ENCODE measurements at regions not wholly inside any gene's neighbourhood (a gene's known extent, or its start where the extent isn't known, plus 50 kb on each side); places are given as distances from the start of the nearest gene placed in this dataset.
A peak's percentile ranks its signal among the peaks of the same experiment; 100 is the strongest.

DNA sequence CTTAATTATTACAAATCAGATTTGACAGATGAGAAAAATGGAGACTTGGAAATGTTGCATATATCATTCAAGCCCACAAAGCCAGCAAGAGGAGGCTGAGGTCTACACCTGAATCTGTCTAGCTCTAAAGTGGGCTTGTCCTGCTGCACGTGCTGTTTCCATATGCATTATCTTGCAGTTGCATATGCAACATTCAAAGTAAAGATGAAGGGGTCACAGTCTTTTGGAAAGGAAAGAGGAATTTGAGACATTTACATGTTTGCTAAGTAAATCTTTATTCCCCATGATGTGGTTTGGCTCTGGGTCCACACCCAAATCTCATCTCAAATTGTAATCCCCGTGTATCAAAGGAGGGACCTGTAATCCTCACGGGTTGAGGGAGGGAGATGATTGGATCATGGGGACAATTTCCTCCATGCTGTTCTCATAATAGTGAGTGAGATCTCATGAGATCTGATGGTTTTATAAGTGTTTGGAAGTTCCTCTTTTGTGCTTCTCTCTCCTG lies 98.3 kb downstream of the BACH1 start:
- Histone ChIP-seq H3K36me3 (ENCODE audit: control insufficient read depth, insufficient read depth, low read length) (no peaks in the 10 kb centered on the region), H3K27ac (ENCODE audit: low read depth, low read length) (no peak overlapping the region), H3K4me3 (ENCODE audit: low read depth, low read length) (no peak overlapping the region), H3K9me3 (ENCODE audit: control insufficient read depth, insufficient read depth, low read length) (peaks cover 3% of the 10 kb centered on the region), H3K27me3 (ENCODE audit: control insufficient read depth, insufficient read depth, low read length) (no peaks in the 10 kb centered on the region), H3K4me1 (ENCODE audit: control insufficient read depth, insufficient read depth, low read length) (no peaks in the 10 kb centered on the region)
- WGBS (ENCODE audit: insufficient coverage) = 100% methylated on average over 1 of the region's 3 CpGs
- no peak for DNase-seq (ENCODE audit: low read depth in 4 of 6, low spot score in 6 of 6)

DNA sequence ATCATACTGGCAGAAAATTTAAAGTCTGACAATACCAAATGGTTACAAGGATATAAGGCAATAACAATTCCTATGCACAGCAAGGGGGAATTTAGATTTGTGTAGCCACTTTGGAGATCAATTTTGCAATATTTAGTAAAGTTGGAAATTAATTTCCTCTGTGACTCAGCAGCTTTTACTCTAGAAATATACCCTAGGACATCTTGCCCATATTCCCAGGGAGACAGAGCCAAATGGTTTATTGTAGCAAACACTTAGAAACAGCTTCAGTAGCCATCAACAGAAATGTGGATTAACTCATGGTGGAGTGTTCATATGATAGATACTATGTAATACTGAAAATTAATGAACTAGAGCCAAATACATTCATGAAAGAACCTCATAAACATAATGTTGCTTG lies 104.6 kb downstream of the BACH1 start:
- H3K27me3 ChIP-seq (ENCODE audit: control insufficient read depth, insufficient read depth, low read length) = no peaks in the 10 kb centered on the region
- H3K9me3 ChIP-seq (ENCODE audit: control insufficient read depth, insufficient read depth, low read length) = peaks cover 3% of the 10 kb centered on the region
- no peaks in the 10 kb centered on the region for H3K4me1 ChIP-seq (ENCODE audit: control insufficient read depth, insufficient read depth, low read length)
- H3K4me3 ChIP-seq (ENCODE audit: low read depth, low read length) = no peak overlapping the region
- no peaks in the 10 kb centered on the region for H3K36me3 ChIP-seq (ENCODE audit: control insufficient read depth, insufficient read depth, low read length)
- no peak for DNase-seq (ENCODE audit: low read depth in 4 of 6, low spot score in 6 of 6)
- H3K27ac ChIP-seq (ENCODE audit: low read depth, low read length) = no peak overlapping the region

DNA sequence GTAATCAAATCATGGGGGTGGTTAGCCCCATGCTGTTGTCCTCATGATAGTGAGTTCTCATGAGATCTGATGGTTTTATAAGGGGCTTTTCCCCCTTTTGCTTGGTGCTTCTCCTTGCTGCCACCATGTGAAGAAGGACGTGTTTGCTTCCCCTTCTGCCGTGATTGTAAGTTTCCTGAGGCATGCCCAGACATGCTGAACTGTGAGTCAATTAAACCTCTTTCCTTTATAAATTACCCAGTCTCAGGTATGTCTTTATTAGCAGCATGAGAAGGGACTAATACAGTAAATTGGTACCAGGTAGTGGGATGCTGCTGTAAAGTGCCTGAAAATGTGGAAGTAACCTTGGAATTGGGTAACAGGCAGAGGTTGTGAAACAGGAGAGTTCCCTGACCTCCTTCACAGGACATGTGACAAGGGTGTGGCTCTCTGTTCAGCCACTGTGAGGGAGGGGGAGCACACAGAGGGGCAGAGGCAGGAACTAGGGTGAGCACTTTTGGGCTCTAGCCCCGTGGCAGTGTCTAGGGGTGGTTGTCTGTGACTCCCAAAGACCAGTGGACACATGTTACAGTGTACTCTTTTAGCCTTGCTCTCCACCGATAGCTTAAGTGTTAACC lies 105.3 kb downstream of the BACH1 start:
- Histone ChIP-seq H3K36me3 (ENCODE audit: control insufficient read depth, insufficient read depth, low read length) (no peaks in the 10 kb centered on the region), H3K27me3 (ENCODE audit: control insufficient read depth, insufficient read depth, low read length) (no peaks in the 10 kb centered on the region), H3K4me3 (ENCODE audit: low read depth, low read length) (no peak overlapping the region), H3K4me1 (ENCODE audit: control insufficient read depth, insufficient read depth, low read length) (no peaks in the 10 kb centered on the region), H3K9me3 (ENCODE audit: control insufficient read depth, insufficient read depth, low read length) (peaks cover 3% of the 10 kb centered on the region), H3K27ac (ENCODE audit: low read depth, low read length) (no peak overlapping the region)
- DNase-seq (ENCODE audit: low read depth in 4 of 6, low spot score in 6 of 6) = no peak
- WGBS (ENCODE audit: insufficient coverage) = 94% methylated on average over 2 of the region's 4 CpGs

DNA sequence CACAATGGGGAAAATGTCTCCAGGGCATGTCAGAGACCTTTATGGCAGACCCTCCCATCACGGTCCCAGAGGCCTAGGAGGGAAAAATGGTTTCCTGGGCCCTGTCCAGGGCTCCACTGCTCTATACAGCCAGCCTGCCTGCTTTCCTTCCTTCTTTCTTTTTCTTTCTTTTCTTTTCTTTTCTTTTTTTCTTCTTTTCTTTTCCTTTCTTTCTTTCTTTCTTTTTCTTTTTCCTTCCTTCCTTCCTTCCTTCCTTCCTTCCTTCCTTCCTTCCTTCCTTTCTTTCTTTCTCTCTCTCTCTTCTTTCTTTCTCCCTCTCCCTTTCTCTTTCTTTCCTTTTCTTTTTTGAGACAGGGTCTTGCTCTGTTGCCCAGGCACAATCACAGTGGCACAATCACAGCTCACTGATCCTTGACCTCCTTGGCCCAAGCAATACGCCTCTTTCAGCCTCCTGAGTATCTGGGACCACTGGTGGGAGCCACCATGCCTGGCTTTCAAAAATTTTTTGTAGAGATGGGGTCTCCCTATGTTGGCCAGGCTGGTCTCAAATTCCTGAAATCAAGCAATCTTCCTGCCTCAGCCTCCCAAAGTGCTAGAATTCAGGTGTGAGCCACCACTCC lies 106.9 kb downstream of the BACH1 start:
- no peak overlapping the region for H3K27ac ChIP-seq (ENCODE audit: low read depth, low read length)
- WGBS (ENCODE audit: insufficient coverage) = 86% methylated on average over 2 of the region's 2 CpGs

DNA sequence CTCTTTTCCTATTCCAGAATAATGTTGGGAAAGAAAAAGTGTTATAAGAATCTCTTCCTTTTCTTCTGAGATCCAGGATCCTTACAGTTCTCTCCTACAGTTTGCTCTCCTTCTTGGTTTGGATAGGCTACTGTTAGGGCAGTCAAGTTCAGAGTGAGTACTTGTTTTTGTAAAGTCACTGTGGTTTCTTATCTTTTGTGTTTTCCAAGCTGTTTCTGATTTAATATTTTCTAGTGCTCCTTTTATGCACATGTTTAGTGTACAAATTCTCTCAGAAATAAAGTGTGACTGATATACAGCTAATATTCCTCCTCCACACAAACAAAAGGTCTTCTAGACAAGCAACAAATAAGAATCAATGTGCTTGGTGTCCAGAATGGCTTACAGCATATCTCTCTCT lies 107.7 kb downstream of the BACH1 start:
- H3K4me1 ChIP-seq (ENCODE audit: control insufficient read depth, insufficient read depth, low read length) = no peaks in the 10 kb centered on the region
- no peak overlapping the region for H3K27ac ChIP-seq (ENCODE audit: low read depth, low read length)
- H3K27me3 ChIP-seq (ENCODE audit: control insufficient read depth, insufficient read depth, low read length) = no peaks in the 10 kb centered on the region
- no peak overlapping the region for H3K4me3 ChIP-seq (ENCODE audit: low read depth, low read length)
- H3K36me3 ChIP-seq (ENCODE audit: control insufficient read depth, insufficient read depth, low read length) = no peaks in the 10 kb centered on the region
- H3K9me3 ChIP-seq (ENCODE audit: control insufficient read depth, insufficient read depth, low read length) = no peaks in the 10 kb centered on the region
- no peak for DNase-seq (ENCODE audit: low read depth in 4 of 6, low spot score in 6 of 6)

More for the DNA sequence above, 106.9 kb downstream of the BACH1 start:
- Histone ChIP-seq H3K4me1 (ENCODE audit: control insufficient read depth, insufficient read depth, low read length) (no peaks in the 10 kb centered on the region), H3K27me3 (ENCODE audit: control insufficient read depth, insufficient read depth, low read length) (no peaks in the 10 kb centered on the region), H3K36me3 (ENCODE audit: control insufficient read depth, insufficient read depth, low read length) (no peaks in the 10 kb centered on the region), H3K4me3 (ENCODE audit: low read depth, low read length) (no peak overlapping the region), H3K9me3 (ENCODE audit: control insufficient read depth, insufficient read depth, low read length) (no peaks in the 10 kb centered on the region)
- no peak for DNase-seq (ENCODE audit: low read depth in 4 of 6, low spot score in 6 of 6)

DNA sequence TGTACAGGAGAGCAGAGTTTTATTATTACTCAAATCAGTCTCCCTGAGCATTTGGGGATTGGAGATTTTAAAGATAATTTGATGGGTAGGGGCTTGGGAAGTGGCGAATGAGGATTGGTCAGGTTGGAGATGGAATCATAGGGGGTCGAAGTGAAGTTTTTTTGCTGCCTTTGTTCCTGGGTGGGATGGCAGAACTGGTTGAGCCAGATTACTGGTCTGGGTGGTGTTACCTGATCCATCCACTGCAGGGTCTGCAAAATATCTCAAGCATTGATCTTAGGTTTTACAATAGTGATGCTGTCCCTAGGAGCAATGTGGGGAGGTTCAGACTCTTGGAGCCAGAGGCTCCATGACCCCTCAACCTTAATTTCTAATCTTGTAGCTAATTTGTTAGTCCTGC lies 108.8 kb downstream of the BACH1 start:
- no peaks in the 10 kb centered on the region for H3K4me1 ChIP-seq (ENCODE audit: control insufficient read depth, insufficient read depth, low read length)
- no peak overlapping the region for H3K4me3 ChIP-seq (ENCODE audit: low read depth, low read length)
- H3K27ac ChIP-seq (ENCODE audit: low read depth, low read length) = no peak overlapping the region
- WGBS (ENCODE audit: insufficient coverage) = 91% methylated on average over 2 of the region's 2 CpGs
- no peak for DNase-seq (ENCODE audit: low read depth in 4 of 6, low spot score in 6 of 6)
- H3K27me3 ChIP-seq (ENCODE audit: control insufficient read depth, insufficient read depth, low read length) = no peaks in the 10 kb centered on the region
- no peaks in the 10 kb centered on the region for H3K36me3 ChIP-seq (ENCODE audit: control insufficient read depth, insufficient read depth, low read length)
- H3K9me3 ChIP-seq (ENCODE audit: control insufficient read depth, insufficient read depth, low read length) = no peaks in the 10 kb centered on the region

DNA sequence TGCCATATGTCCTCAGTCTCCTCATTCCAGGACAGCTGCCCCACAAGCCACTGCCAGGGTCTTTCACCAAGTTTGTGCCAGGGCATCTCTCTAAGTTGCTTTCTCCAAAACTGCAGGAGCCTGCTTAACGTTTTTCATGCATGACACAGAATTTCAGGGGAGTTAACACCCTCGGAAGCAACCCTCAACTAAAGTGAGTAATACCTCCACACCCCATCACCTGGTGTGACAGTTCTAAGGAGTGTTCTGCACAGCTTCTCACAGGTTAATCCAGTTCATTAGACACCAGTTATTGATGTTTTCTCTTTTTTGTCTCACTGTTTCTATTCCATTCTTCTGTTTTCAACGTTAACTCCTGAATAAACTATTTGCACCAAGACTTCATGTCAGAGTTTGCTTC lies 115.0 kb downstream of the BACH1 start:
- H3K4me3 ChIP-seq (ENCODE audit: low read depth, low read length) = no peak overlapping the region
- H3K27me3 ChIP-seq (ENCODE audit: control insufficient read depth, insufficient read depth, low read length) = no peaks in the 10 kb centered on the region
- H3K9me3 ChIP-seq (ENCODE audit: control insufficient read depth, insufficient read depth, low read length) = no peaks in the 10 kb centered on the region
- H3K4me1 ChIP-seq (ENCODE audit: control insufficient read depth, insufficient read depth, low read length) = no peaks in the 10 kb centered on the region
- H3K27ac ChIP-seq (ENCODE audit: low read depth, low read length) = no peak overlapping the region
- WGBS (ENCODE audit: insufficient coverage) = 46% methylated on average over 2 of the region's 3 CpGs
- H3K36me3 ChIP-seq (ENCODE audit: control insufficient read depth, insufficient read depth, low read length) = no peaks in the 10 kb centered on the region
- DNase-seq (ENCODE audit: low read depth in 4 of 6, low spot score in 6 of 6) = no peak

DNA sequence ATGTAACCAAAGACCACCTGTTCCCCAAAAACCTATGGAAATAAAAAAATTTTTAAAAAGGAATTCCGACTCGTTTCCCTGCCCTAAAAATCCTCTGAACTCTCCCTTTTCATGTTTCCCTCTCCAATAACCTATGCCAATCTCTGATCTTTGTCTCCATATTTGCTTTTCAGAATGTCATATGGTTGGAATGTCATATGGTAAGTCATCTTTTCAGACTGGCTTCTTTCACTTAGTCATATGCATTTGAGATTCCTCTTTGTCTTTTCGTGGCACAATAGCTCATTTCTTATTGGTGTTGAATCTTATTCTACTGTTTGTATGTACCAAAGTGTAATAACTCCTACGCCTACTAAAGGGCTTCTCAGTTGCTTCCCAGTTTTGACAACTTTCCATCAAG lies 117.5 kb downstream of the BACH1 start:
- Histone ChIP-seq H3K27me3 (ENCODE audit: control insufficient read depth, insufficient read depth, low read length) (no peaks in the 10 kb centered on the region), H3K9me3 (ENCODE audit: control insufficient read depth, insufficient read depth, low read length) (no peaks in the 10 kb centered on the region), H3K4me1 (ENCODE audit: control insufficient read depth, insufficient read depth, low read length) (no peaks in the 10 kb centered on the region), H3K36me3 (ENCODE audit: control insufficient read depth, insufficient read depth, low read length) (no peaks in the 10 kb centered on the region), H3K27ac (ENCODE audit: low read depth, low read length) (no peak overlapping the region), H3K4me3 (ENCODE audit: low read depth, low read length) (no peak overlapping the region)
- DNase-seq (ENCODE audit: low read depth in 4 of 6, low spot score in 6 of 6) = no peak
- WGBS (ENCODE audit: insufficient coverage) = no CpG with 5 or more reads among the region's 4 CpGs

DNA sequence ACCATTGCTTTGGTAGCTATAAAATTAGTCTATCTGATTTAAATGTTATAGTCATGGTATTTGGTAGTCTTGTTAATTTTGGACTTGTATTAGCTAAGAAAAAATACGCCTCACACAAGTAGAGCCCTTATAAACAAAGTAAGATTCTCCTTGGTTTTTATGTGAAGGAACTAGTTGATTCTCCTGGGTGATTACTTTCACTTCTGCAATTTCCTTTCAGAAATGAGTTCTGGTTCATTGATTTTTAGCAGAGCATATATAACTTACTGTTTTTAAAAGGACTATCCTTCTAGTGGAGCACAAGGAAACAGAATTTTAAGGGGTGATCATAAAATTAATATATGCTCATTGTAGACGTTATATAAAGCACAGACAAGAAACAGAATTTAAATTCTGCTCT lies 120.1 kb downstream of the BACH1 start:
- DNase-seq (ENCODE audit: low read depth in 4 of 6, low spot score in 6 of 6) = peak in 1 of 6 donors; percentile 17
- H3K9me3 ChIP-seq (ENCODE audit: control insufficient read depth, insufficient read depth, low read length) = no peaks in the 10 kb centered on the region
- no CpG with 5 or more reads among the region's 2 CpGs for WGBS (ENCODE audit: insufficient coverage)
- H3K27me3 ChIP-seq (ENCODE audit: control insufficient read depth, insufficient read depth, low read length) = no peaks in the 10 kb centered on the region
- no peaks in the 10 kb centered on the region for H3K4me1 ChIP-seq (ENCODE audit: control insufficient read depth, insufficient read depth, low read length)
- no peak overlapping the region for H3K4me3 ChIP-seq (ENCODE audit: low read depth, low read length)
- H3K36me3 ChIP-seq (ENCODE audit: control insufficient read depth, insufficient read depth, low read length) = no peaks in the 10 kb centered on the region
- H3K27ac ChIP-seq (ENCODE audit: low read depth, low read length) = no peak overlapping the region

DNA sequence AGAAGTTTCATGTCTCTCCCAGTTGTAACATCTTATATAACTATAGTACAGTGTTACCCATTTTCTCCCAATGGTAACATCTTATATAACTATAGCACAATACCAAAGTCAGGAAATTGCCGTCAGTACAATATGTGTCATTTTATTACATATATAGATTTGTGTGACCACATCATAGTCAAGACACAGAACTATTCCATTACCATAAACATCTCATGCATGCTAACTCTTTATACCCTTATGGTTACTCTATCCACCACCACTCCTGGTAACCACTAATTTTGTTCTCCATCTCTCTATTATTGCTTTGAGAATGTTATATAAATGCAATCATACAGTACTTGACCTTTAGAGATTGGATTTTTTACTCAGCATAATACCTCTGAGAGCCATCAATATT lies 120.7 kb downstream of the BACH1 start:
- no peak for DNase-seq (ENCODE audit: low read depth in 4 of 6, low spot score in 6 of 6)
- Histone ChIP-seq H3K4me3 (ENCODE audit: low read depth, low read length) (no peak overlapping the region), H3K9me3 (ENCODE audit: control insufficient read depth, insufficient read depth, low read length) (no peaks in the 10 kb centered on the region), H3K4me1 (ENCODE audit: control insufficient read depth, insufficient read depth, low read length) (no peaks in the 10 kb centered on the region), H3K27ac (ENCODE audit: low read depth, low read length) (no peak overlapping the region), H3K36me3 (ENCODE audit: control insufficient read depth, insufficient read depth, low read length) (no peaks in the 10 kb centered on the region), H3K27me3 (ENCODE audit: control insufficient read depth, insufficient read depth, low read length) (no peaks in the 10 kb centered on the region)
- no CpG with 5 or more reads among the region's 1 CpG for WGBS (ENCODE audit: insufficient coverage)
